Hepatocyte (in vitro differentiated cells): ENCODE measurements at regions not wholly inside any gene's neighbourhood (a gene's known extent, or its start where the extent isn't known, plus 50 kb on each side); places are given as distances from the start of the nearest gene placed in this dataset.
A peak's percentile ranks its signal among the peaks of the same experiment; 100 is the strongest.

Source experiments
- DNase-seq: peaks from one replicate; pipeline ENCODE4 v3.0.0-alpha.2; 2016; ENCODE audit warnings: low spot score
- H2AFZ ChIP-seq: fragments of 200-600 bp; sonication (generic); 2 replicates; pipeline ENCODE4 v1.6.0; 2016; ENCODE audit warnings: antibody characterized with exemption, mild to moderate bottlenecking
- H3K27ac ChIP-seq: fragments of 200-600 bp; sonication (generic); 2 replicates; pipeline ENCODE4 v1.5.1; 2016; ENCODE audit warnings: mild to moderate bottlenecking
- H3K27me3 ChIP-seq: fragments of 200-600 bp; sonication (generic); 2 replicates; pipeline ENCODE4 v1.6.1; 2016
- H3K36me3 ChIP-seq: fragments of 200-600 bp; sonication (generic); replicated peaks from 2 replicates; pipeline ENCODE4 v1.5.1; 2016; ENCODE audit warnings: low read depth; ENCODE audit not compliant: insufficient read depth
- H3K4me1 ChIP-seq: fragments of 200-600 bp; sonication (generic); 2 replicates; pipeline ENCODE4 v1.5.1; 2016; ENCODE audit warnings: mild to moderate bottlenecking, moderate library complexity; ENCODE audit not compliant: insufficient read depth
- H3K4me2 ChIP-seq: fragments of 200-600 bp; sonication (generic); 2 replicates; pipeline ENCODE4 v1.6.0; 2016
- H3K4me3 ChIP-seq: fragments of 200-600 bp; sonication (generic); 2 replicates; pipeline ENCODE4 v1.5.1; 2016; ENCODE audit warnings: mild to moderate bottlenecking
- H3K79me2 ChIP-seq: fragments of 200-600 bp; sonication (generic); 2 replicates; pipeline ENCODE4 v1.6.0; 2017; ENCODE audit warnings: mild to moderate bottlenecking
- H3K9me2 ChIP-seq: fragments of 200-600 bp; sonication (generic); replicated peaks from 2 replicates; pipeline ENCODE4 v1.6.0; 2017; ENCODE audit warnings: mild to moderate bottlenecking; ENCODE audit not compliant: insufficient read depth
- H3K9me3 ChIP-seq: fragments of 200-600 bp; sonication (generic); 2 replicates; pipeline ENCODE4 v1.5.1; 2016; ENCODE audit warnings: low read depth, mild to moderate bottlenecking
- H4K20me1 ChIP-seq: fragments of 200-600 bp; sonication (generic); 2 replicates; pipeline ENCODE4 v1.6.0; 2016; ENCODE audit warnings: mild to moderate bottlenecking; ENCODE audit not compliant: insufficient read depth, poor library complexity, severe bottlenecking
- CTCF ChIP-seq: fragments of 200-600 bp; sonication (generic); IDR thresholded peaks from 2 replicates; pipeline ENCODE4 v1.5.1; 2016; ENCODE audit warnings: antibody characterized with exemption, mild to moderate bottlenecking; ENCODE audit not compliant: poor library complexity
- EZH2 ChIP-seq: fragments of 200-600 bp; sonication (generic); IDR thresholded peaks from 2 replicates; pipeline ENCODE4 v1.6.1; 2016; ENCODE audit warnings: antibody characterized with exemption, mild to moderate bottlenecking, borderline replicate concordance
- EZH2phosphoT487 ChIP-seq: fragments of 200-600 bp; sonication (generic); IDR thresholded peaks from one replicate; pipeline ENCODE4 v1.6.1; 2018; ENCODE audit warnings: antibody characterized with exemption, mild to moderate bottlenecking, low read depth, moderate library complexity; ENCODE audit not compliant: unreplicated experiment, severe bottlenecking
- WGBS: methylation state at CpG from one replicate; pipeline ENCODE4 v1.1.6; 2016; ENCODE audit warnings: low lambda C conversion rate; ENCODE audit errors: missing lambda C conversion rate; 5-methylcytosine and 5-hydroxymethylcytosine counted together

- no peaks in the 10 kb centered on the region for H3K36me3 ChIP-seq
- no peak overlapping the region for H3K4me3 ChIP-seq
- no peaks in the 10 kb centered on the region for H3K9me2 ChIP-seq
- H3K4me2 ChIP-seq = no peak overlapping the region
- no peaks in the 10 kb centered on the region for H3K9me3 ChIP-seq
- H3K4me1 ChIP-seq = peaks cover 49% of the 10 kb centered on the region
- H3K79me2 ChIP-seq = no peaks in the 10 kb centered on the region
- TF ChIP-seq EZH2 (no peak), EZH2phosphoT487 (no peak), CTCF (no peak)
- no peaks in the 10 kb centered on the region for H3K27me3 ChIP-seq
- H4K20me1 ChIP-seq = no peaks in the 10 kb centered on the region
- 79% methylated on average over 17 of the region's 17 CpGs for WGBS
- H3K27ac ChIP-seq = peak overlapping the region; percentile 63
- DNase-seq = no peak
- H2AFZ ChIP-seq = no peak overlapping the region
These were observed 73.1 kb downstream of the IRF8 start for GRCh38 chr16:85971902-85972638.

- Histone ChIP-seq H3K27ac (peak overlapping the region; percentile 95), H4K20me1 (no peaks in the 10 kb centered on the region), H3K4me3 (no peak overlapping the region), H3K9me2 (no peaks in the 10 kb centered on the region), H3K9me3 (no peaks in the 10 kb centered on the region), H3K79me2 (no peaks in the 10 kb centered on the region), H3K27me3 (no peaks in the 10 kb centered on the region), H3K36me3 (no peaks in the 10 kb centered on the region), H3K4me1 (peaks cover 40% of the 10 kb centered on the region), H3K4me2 (peak overlapping the region; percentile 67), H2AFZ (no peak overlapping the region)
- DNase-seq = peak; percentile 51
- WGBS = 46% methylated on average over 13 of the region's 13 CpGs
- no peak for TF ChIP-seq EZH2
- no peak for TF ChIP-seq EZH2phosphoT487
- no peak for TF ChIP-seq CTCF
These were observed 75.7 kb downstream of the IRF8 start for GRCh38 chr16:85974428-85975375.

- H2AFZ ChIP-seq = no peak overlapping the region
These were observed 76.6 kb downstream of the IRF8 start for GRCh38 chr16:85975451-85975981.

More at GRCh38 chr16:85975451-85975981, 76.6 kb downstream of the IRF8 start:
- Histone ChIP-seq H3K36me3 (no peaks in the 10 kb centered on the region), H3K79me2 (no peaks in the 10 kb centered on the region), H3K9me3 (no peaks in the 10 kb centered on the region), H3K4me1 (peaks cover 33% of the 10 kb centered on the region), H4K20me1 (no peaks in the 10 kb centered on the region), H3K4me3 (no peak overlapping the region), H3K27ac (peak overlapping the region; percentile 95), H3K27me3 (no peaks in the 10 kb centered on the region), H3K4me2 (peak overlapping the region; percentile 67), H3K9me2 (no peaks in the 10 kb centered on the region)
- TF ChIP-seq EZH2 (no peak), CTCF (no peak), EZH2phosphoT487 (no peak)
- peak; percentile 60 for DNase-seq
- WGBS = 55% methylated on average over 7 of the region's 7 CpGs
